Hepatocyte (in vitro differentiated cells): ENCODE measurements at regions not wholly inside any gene's neighbourhood (a gene's known extent, or its start where the extent isn't known, plus 50 kb on each side); places are given as distances from the start of the nearest gene placed in this dataset.

ENCODE experiments used
- DNase-seq: peaks from one replicate; pipeline ENCODE4 v3.0.0-alpha.2; 2016; ENCODE audit warnings: low spot score
- H2AFZ ChIP-seq: fragments of 200-600 bp; sonication (generic); 2 replicates; pipeline ENCODE4 v1.6.0; 2016; ENCODE audit warnings: antibody characterized with exemption, mild to moderate bottlenecking
- H3K27ac ChIP-seq: fragments of 200-600 bp; sonication (generic); 2 replicates; pipeline ENCODE4 v1.5.1; 2016; ENCODE audit warnings: mild to moderate bottlenecking
- H3K27me3 ChIP-seq: fragments of 200-600 bp; sonication (generic); 2 replicates; pipeline ENCODE4 v1.6.1; 2016
- H3K36me3 ChIP-seq: fragments of 200-600 bp; sonication (generic); replicated peaks from 2 replicates; pipeline ENCODE4 v1.5.1; 2016; ENCODE audit warnings: low read depth; ENCODE audit not compliant: insufficient read depth
- H3K4me1 ChIP-seq: fragments of 200-600 bp; sonication (generic); 2 replicates; pipeline ENCODE4 v1.5.1; 2016; ENCODE audit warnings: mild to moderate bottlenecking, moderate library complexity; ENCODE audit not compliant: insufficient read depth
- H3K4me2 ChIP-seq: fragments of 200-600 bp; sonication (generic); 2 replicates; pipeline ENCODE4 v1.6.0; 2016
- H3K4me3 ChIP-seq: fragments of 200-600 bp; sonication (generic); 2 replicates; pipeline ENCODE4 v1.5.1; 2016; ENCODE audit warnings: mild to moderate bottlenecking
- H3K79me2 ChIP-seq: fragments of 200-600 bp; sonication (generic); 2 replicates; pipeline ENCODE4 v1.6.0; 2017; ENCODE audit warnings: mild to moderate bottlenecking
- H3K9me2 ChIP-seq: fragments of 200-600 bp; sonication (generic); replicated peaks from 2 replicates; pipeline ENCODE4 v1.6.0; 2017; ENCODE audit warnings: mild to moderate bottlenecking; ENCODE audit not compliant: insufficient read depth
- H3K9me3 ChIP-seq: fragments of 200-600 bp; sonication (generic); 2 replicates; pipeline ENCODE4 v1.5.1; 2016; ENCODE audit warnings: low read depth, mild to moderate bottlenecking
- H4K20me1 ChIP-seq: fragments of 200-600 bp; sonication (generic); 2 replicates; pipeline ENCODE4 v1.6.0; 2016; ENCODE audit warnings: mild to moderate bottlenecking; ENCODE audit not compliant: insufficient read depth, poor library complexity, severe bottlenecking
- CTCF ChIP-seq: fragments of 200-600 bp; sonication (generic); IDR thresholded peaks from 2 replicates; pipeline ENCODE4 v1.5.1; 2016; ENCODE audit warnings: antibody characterized with exemption, mild to moderate bottlenecking; ENCODE audit not compliant: poor library complexity
- EZH2 ChIP-seq: fragments of 200-600 bp; sonication (generic); IDR thresholded peaks from 2 replicates; pipeline ENCODE4 v1.6.1; 2016; ENCODE audit warnings: antibody characterized with exemption, mild to moderate bottlenecking, borderline replicate concordance
- EZH2phosphoT487 ChIP-seq: fragments of 200-600 bp; sonication (generic); IDR thresholded peaks from one replicate; pipeline ENCODE4 v1.6.1; 2018; ENCODE audit warnings: antibody characterized with exemption, mild to moderate bottlenecking, low read depth, moderate library complexity; ENCODE audit not compliant: unreplicated experiment, severe bottlenecking
- WGBS: methylation state at CpG from one replicate; pipeline ENCODE4 v1.1.6; 2016; ENCODE audit warnings: low lambda C conversion rate; ENCODE audit errors: missing lambda C conversion rate; 5-methylcytosine and 5-hydroxymethylcytosine counted together

GRCh38 chr13:111485491-111486250, 165.2 kb downstream of the TEX29 start:
- WGBS = 92% methylated on average over 20 of the region's 20 CpGs
- TF ChIP-seq EZH2 (no peak), EZH2phosphoT487 (no peak), CTCF (no peak)

GRCh38 chr13:111486331-111486730, 165.9 kb downstream of the TEX29 start:
- H2AFZ ChIP-seq = no peak overlapping the region
- 95% methylated on average over 8 of the region's 8 CpGs for WGBS
- no peak for DNase-seq

More at GRCh38 chr13:111485491-111486250, 165.2 kb downstream of the TEX29 start:
- H3K4me2 ChIP-seq = no peak overlapping the region
- H4K20me1 ChIP-seq = no peaks in the 10 kb centered on the region
- no peaks in the 10 kb centered on the region for H3K9me2 ChIP-seq
- no peak overlapping the region for H3K4me3 ChIP-seq
- H3K79me2 ChIP-seq = no peaks in the 10 kb centered on the region
- no peaks in the 10 kb centered on the region for H3K36me3 ChIP-seq
- no peak overlapping the region for H3K27ac ChIP-seq
- no peaks in the 10 kb centered on the region for H3K27me3 ChIP-seq
- no peaks in the 10 kb centered on the region for H3K9me3 ChIP-seq
- H3K4me1 ChIP-seq = no peaks in the 10 kb centered on the region
- no peak overlapping the region for H2AFZ ChIP-seq
- no peak for DNase-seq

GRCh38 chr13:111486801-111487200, 166.4 kb downstream of the TEX29 start:
- Histone ChIP-seq H3K27ac (no peak overlapping the region), H4K20me1 (no peaks in the 10 kb centered on the region), H2AFZ (no peak overlapping the region), H3K79me2 (no peaks in the 10 kb centered on the region), H3K9me2 (no peaks in the 10 kb centered on the region), H3K4me1 (no peaks in the 10 kb centered on the region), H3K9me3 (no peaks in the 10 kb centered on the region), H3K36me3 (no peaks in the 10 kb centered on the region), H3K27me3 (no peaks in the 10 kb centered on the region), H3K4me2 (no peak overlapping the region), H3K4me3 (no peak overlapping the region)
- 87% methylated on average over 6 of the region's 6 CpGs for WGBS
- TF ChIP-seq EZH2phosphoT487 (no peak), EZH2 (no peak), CTCF (no peak)
- no peak for DNase-seq

More at GRCh38 chr13:111486331-111486730, 165.9 kb downstream of the TEX29 start:
- Histone ChIP-seq H3K9me3 (no peaks in the 10 kb centered on the region), H3K27me3 (no peaks in the 10 kb centered on the region), H3K36me3 (no peaks in the 10 kb centered on the region), H3K4me2 (no peak overlapping the region), H3K9me2 (no peaks in the 10 kb centered on the region), H4K20me1 (no peaks in the 10 kb centered on the region), H3K79me2 (no peaks in the 10 kb centered on the region), H3K4me3 (no peak overlapping the region), H3K27ac (no peak overlapping the region), H3K4me1 (no peaks in the 10 kb centered on the region)
- TF ChIP-seq CTCF = no peak
- no peak for TF ChIP-seq EZH2
- no peak for TF ChIP-seq EZH2phosphoT487
